Mesendoderm (in vitro differentiated cells): ENCODE measurements at regions not wholly inside any gene's neighbourhood (a gene's known extent, or its start where the extent isn't known, plus 50 kb on each side); places are given as distances from the start of the nearest gene placed in this dataset.

Experiments
- DNase-seq: peaks from one replicate; pipeline ENCODE4 v3.0.0; 2013
- H2AK5ac ChIP-seq: 2 replicates; pipeline ENCODE4 v1.6.1; 2013; ENCODE audit warnings: low read length, inconsistent platforms
- H2BK120ac ChIP-seq: 2 replicates; pipeline ENCODE4 v1.6.1; 2013; ENCODE audit warnings: low read depth, mild to moderate bottlenecking, low read length, moderate library complexity, mixed read lengths
- H2BK15ac ChIP-seq: replicated peaks from 2 replicates; pipeline ENCODE4 v1.6.1; 2013; ENCODE audit warnings: low read depth, mild to moderate bottlenecking, moderate library complexity
- H2BK5ac ChIP-seq: 2 replicates; pipeline ENCODE4 v1.6.1; 2013; ENCODE audit warnings: low read length, inconsistent platforms
- H3K18ac ChIP-seq: 2 replicates; pipeline ENCODE4 v1.6.1; 2013; ENCODE audit warnings: mild to moderate bottlenecking, low read length, mixed read lengths
- H3K23ac ChIP-seq: one replicate; pipeline ENCODE4 v1.6.1; 2013; ENCODE audit warnings: low read length
- H3K27ac ChIP-seq: 2 replicates; pipeline ENCODE4 v1.5.1; 2013; ENCODE audit warnings: low read depth, mild to moderate bottlenecking, inconsistent platforms, low read length, moderate library complexity
- H3K27me3 ChIP-seq: 2 replicates; pipeline ENCODE4 v1.6.1; 2013; ENCODE audit warnings: low read length, control low read depth, mild to moderate bottlenecking, inconsistent platforms; ENCODE audit not compliant: insufficient read depth, poor library complexity
- H3K36me3 ChIP-seq: 2 replicates; pipeline ENCODE4 v1.6.1; 2013; ENCODE audit warnings: low read length, inconsistent platforms; ENCODE audit not compliant: control insufficient read depth, insufficient read depth
- H3K4ac ChIP-seq: one replicate; pipeline ENCODE4 v1.6.1; 2013; ENCODE audit warnings: low read depth, mild to moderate bottlenecking, low read length, moderate library complexity
- H3K4me1 ChIP-seq: 2 replicates; pipeline ENCODE4 v1.6.1; 2013; ENCODE audit warnings: low read depth, low read length, inconsistent platforms; ENCODE audit not compliant: control insufficient read depth
- H3K4me2 ChIP-seq: 2 replicates; pipeline ENCODE4 v1.6.1; 2013; ENCODE audit warnings: low read length
- H3K4me3 ChIP-seq: 2 replicates; pipeline ENCODE4 v1.5.1; 2013; ENCODE audit warnings: mild to moderate bottlenecking, low read length
- H3K56ac ChIP-seq: one replicate; pipeline ENCODE4 v1.6.1; 2013; ENCODE audit warnings: low read length
- H3K79me1 ChIP-seq: 2 replicates; pipeline ENCODE4 v1.6.1; 2013; ENCODE audit warnings: low read length, inconsistent platforms
- H3K79me2 ChIP-seq: 2 replicates; pipeline ENCODE4 v1.6.1; 2013; ENCODE audit warnings: mild to moderate bottlenecking, low read length; ENCODE audit not compliant: control insufficient read depth, insufficient read depth
- H3K9ac ChIP-seq: 2 replicates; pipeline ENCODE4 v1.6.1; 2013; ENCODE audit warnings: low read length, inconsistent platforms
- H4K5ac ChIP-seq: one replicate; pipeline ENCODE4 v1.6.1; 2013; ENCODE audit warnings: low read length
- H4K8ac ChIP-seq: one replicate; pipeline ENCODE4 v1.6.1; 2013; ENCODE audit warnings: low read depth, mild to moderate bottlenecking, control low read depth, low read length, moderate library complexity
- WGBS: extraction: QIAGEN DNeasy Blood & Tissue Kit; methylation state at CpG from one replicate; pipeline ENCODE4 v1.1.7; 2013; ENCODE audit warnings: low lambda C conversion rate, missing lambda C conversion rate; ENCODE audit not compliant: insufficient coverage; ENCODE audit errors: extremely low coverage; 5-methylcytosine and 5-hydroxymethylcytosine counted together

DNA sequence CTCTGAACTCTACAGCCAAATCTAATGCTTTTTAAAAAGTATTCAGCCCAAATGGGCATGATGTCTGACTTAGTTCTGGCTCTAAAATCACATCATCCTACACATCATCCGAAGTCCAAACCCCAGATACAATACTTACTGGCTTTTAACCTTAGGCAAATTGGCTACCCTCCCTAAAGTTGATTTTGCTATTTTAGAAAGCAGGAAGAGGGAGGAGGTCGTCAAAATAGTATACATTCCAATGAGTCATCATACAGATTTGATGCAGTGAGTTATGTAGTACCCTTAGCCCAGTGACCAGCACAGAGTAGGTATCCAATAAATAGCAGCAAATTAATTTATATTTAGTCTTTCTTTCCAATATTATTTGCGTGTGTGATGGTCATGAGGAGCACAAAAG lies 582.0 kb upstream of the TUSC1 start:
- Histone ChIP-seq H3K4ac (no peak overlapping the region), H2BK15ac (no peak overlapping the region), H3K18ac (no peak overlapping the region), H3K4me3 (no peak overlapping the region), H3K4me1 (no peaks in the 10 kb centered on the region), H3K56ac (no peak overlapping the region), H4K5ac (no peak overlapping the region), H3K9ac (no peak overlapping the region), H3K4me2 (no peak overlapping the region), H3K36me3 (no peaks in the 10 kb centered on the region), H4K8ac (no peak overlapping the region), H3K79me2 (no peaks in the 10 kb centered on the region), H3K27me3 (no peaks in the 10 kb centered on the region), H3K23ac (no peak overlapping the region), H2BK120ac (no peak overlapping the region), H2BK5ac (no peak overlapping the region), H3K27ac (no peak overlapping the region), H2AK5ac (no peak overlapping the region), H3K79me1 (no peaks in the 10 kb centered on the region)
- WGBS: no CpG with 5 or more reads among the region's 3 CpGs
- no peak for DNase-seq

DNA sequence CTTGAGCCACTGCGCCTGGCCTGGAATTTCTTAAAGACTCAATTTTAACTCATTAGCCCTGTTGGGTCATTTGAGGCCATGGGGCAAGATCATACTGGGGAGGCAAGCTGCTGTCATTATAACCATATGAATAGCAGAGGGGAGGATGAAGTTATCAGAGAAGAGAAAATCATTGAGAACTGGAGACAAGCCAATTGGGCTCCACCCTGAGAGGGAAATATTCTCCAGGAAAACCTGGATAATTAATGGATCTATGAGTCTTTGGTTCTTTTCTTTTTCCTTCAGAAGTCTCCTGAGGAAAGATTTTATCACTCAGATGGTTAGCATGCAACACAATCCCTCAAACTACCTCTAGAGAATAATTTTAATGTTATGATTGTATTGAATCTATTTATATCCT lies 569.6 kb upstream of the TUSC1 start:
- no peak for DNase-seq
- Histone ChIP-seq H4K5ac (no peak overlapping the region), H3K79me2 (no peaks in the 10 kb centered on the region), H3K4ac (no peak overlapping the region), H2BK120ac (no peak overlapping the region), H2BK15ac (no peak overlapping the region), H3K36me3 (no peaks in the 10 kb centered on the region), H3K56ac (no peak overlapping the region), H3K9ac (no peak overlapping the region), H2AK5ac (no peak overlapping the region), H3K4me1 (no peaks in the 10 kb centered on the region), H3K79me1 (no peaks in the 10 kb centered on the region), H3K27me3 (no peaks in the 10 kb centered on the region), H3K27ac (no peak overlapping the region), H3K4me2 (no peak overlapping the region), H3K4me3 (no peak overlapping the region), H4K8ac (no peak overlapping the region), H2BK5ac (no peak overlapping the region), H3K23ac (no peak overlapping the region), H3K18ac (no peak overlapping the region)
- no CpG with 5 or more reads among the region's 1 CpG for WGBS

DNA sequence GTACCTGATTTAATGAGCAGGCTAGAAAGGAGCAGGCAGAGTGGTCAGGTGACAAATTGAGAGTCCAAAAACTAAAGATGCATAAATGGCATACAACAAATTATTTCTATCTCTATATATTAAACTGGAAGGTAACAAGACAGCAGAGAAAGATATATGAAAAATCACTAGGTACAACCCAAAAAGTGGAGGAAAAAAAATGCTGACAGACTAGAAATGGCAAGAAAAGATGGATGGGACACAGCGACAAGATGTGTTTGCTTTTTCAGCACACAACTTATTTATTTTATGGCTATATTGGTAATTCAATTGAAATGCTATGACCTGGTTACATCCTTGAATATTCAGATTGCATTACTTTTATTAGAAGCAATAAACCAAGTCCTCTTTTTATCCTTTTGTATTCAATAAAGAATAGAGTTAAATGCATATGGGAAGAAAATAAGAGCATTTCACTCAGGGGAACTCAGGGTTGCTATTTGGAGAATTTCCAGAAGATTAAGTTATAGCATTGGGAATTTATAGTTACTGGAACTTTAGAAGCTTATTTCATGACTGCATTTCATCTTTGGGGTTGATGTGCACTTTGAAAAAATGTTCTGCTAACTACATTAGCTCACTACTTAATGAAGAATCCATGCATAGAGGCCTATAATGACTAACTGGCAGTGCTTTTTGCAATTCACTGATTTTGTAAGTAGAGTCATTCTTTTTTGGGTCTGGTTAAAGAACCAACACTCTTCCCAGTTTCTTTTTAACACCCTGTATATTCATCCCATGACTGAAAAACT lies 566.6 kb upstream of the TUSC1 start:
- no peak overlapping the region for H3K4me3 ChIP-seq
- no peaks in the 10 kb centered on the region for H3K27me3 ChIP-seq
- H3K4me1 ChIP-seq: no peaks in the 10 kb centered on the region
- H2BK15ac ChIP-seq: no peak overlapping the region
- no peak overlapping the region for H2AK5ac ChIP-seq
- no peak overlapping the region for H3K27ac ChIP-seq
- no CpG with 5 or more reads among the region's 1 CpG for WGBS
- no peak overlapping the region for H2BK5ac ChIP-seq
- no peak overlapping the region for H3K56ac ChIP-seq
- no peak overlapping the region for H4K8ac ChIP-seq
- H3K79me1 ChIP-seq: no peaks in the 10 kb centered on the region
- H3K18ac ChIP-seq: no peak overlapping the region
- no peaks in the 10 kb centered on the region for H3K36me3 ChIP-seq
- no peak overlapping the region for H3K4ac ChIP-seq
- H3K9ac ChIP-seq: no peak overlapping the region
- no peak overlapping the region for H3K4me2 ChIP-seq
- no peak overlapping the region for H4K5ac ChIP-seq
- H3K79me2 ChIP-seq: no peaks in the 10 kb centered on the region
- DNase-seq: no peak
- H2BK120ac ChIP-seq: no peak overlapping the region
- H3K23ac ChIP-seq: no peak overlapping the region

DNA sequence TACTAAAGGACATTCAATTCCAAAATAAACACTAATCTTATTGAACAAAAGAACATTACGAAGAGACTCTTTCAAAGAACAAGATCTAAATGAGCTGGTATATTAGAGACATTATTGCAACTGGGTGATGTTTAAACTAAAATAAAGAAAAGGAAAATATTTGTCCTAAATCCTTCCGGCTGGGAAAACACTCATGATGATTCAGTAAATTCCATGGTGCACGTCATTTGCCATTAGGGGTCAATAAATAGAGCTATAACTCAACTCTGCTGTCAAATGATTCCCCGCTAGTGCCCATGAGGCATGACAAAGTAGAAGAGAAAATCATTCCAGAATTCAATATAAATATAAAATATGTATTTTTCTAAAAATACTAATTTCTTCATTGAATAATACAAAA lies 565.5 kb upstream of the TUSC1 start:
- H3K4ac ChIP-seq: no peak overlapping the region
- H3K9ac ChIP-seq: no peak overlapping the region
- no peak overlapping the region for H4K5ac ChIP-seq
- no peak overlapping the region for H2BK15ac ChIP-seq
- H3K36me3 ChIP-seq: no peaks in the 10 kb centered on the region
- H2BK5ac ChIP-seq: no peak overlapping the region
- H3K27ac ChIP-seq: no peak overlapping the region
- H3K27me3 ChIP-seq: no peaks in the 10 kb centered on the region
- no peak overlapping the region for H3K4me3 ChIP-seq
- DNase-seq: no peak
- no peak overlapping the region for H3K23ac ChIP-seq
- no CpG with 5 or more reads among the region's 4 CpGs for WGBS
- H3K79me1 ChIP-seq: no peaks in the 10 kb centered on the region
- H2AK5ac ChIP-seq: no peak overlapping the region
- no peak overlapping the region for H4K8ac ChIP-seq
- no peak overlapping the region for H3K18ac ChIP-seq
- no peak overlapping the region for H3K4me2 ChIP-seq
- H3K56ac ChIP-seq: no peak overlapping the region
- H3K4me1 ChIP-seq: no peaks in the 10 kb centered on the region
- H3K79me2 ChIP-seq: no peaks in the 10 kb centered on the region
- H2BK120ac ChIP-seq: no peak overlapping the region

DNA sequence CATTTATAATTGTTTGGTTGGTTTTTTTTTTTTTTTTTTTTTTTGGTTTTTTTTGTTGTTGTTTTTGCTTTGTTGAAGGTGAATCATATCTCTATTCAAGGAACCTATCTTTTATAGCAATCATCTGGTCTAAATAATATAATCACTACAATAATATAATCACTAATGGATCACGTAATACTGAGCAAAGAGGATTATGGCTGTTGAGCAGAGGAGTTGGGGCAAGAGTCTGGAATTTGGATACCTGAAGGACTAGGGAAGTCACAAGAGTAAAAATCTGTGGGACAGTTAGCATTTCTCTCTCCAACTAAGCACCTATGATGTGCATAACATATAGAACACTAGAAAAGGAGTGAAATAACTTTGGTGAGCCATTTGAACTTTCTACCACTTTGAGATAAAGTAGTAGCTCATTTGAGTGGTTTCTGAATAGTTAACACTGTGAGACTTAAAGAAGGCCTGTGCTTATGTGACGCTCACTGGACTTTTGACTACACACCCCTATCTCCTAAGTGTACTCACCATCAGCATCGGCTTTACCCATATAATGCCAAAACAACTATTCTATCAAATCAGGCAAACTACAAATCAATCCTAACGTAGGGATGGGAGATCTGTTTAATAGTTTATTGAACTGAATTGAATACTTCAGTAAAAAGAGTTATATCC lies 564.9 kb upstream of the TUSC1 start:
- Histone ChIP-seq H3K23ac (no peak overlapping the region), H4K8ac (no peak overlapping the region), H3K4ac (no peak overlapping the region), H3K36me3 (no peaks in the 10 kb centered on the region), H4K5ac (no peak overlapping the region), H3K56ac (no peak overlapping the region), H3K4me2 (no peak overlapping the region), H3K27me3 (no peaks in the 10 kb centered on the region), H3K79me2 (no peaks in the 10 kb centered on the region), H2BK120ac (no peak overlapping the region), H3K79me1 (no peaks in the 10 kb centered on the region), H2BK5ac (no peak overlapping the region), H3K9ac (no peak overlapping the region), H2BK15ac (no peak overlapping the region), H3K4me3 (no peak overlapping the region), H3K18ac (no peak overlapping the region), H3K27ac (no peak overlapping the region), H3K4me1 (no peaks in the 10 kb centered on the region), H2AK5ac (no peak overlapping the region)
- DNase-seq: no peak
- no CpG with 5 or more reads among the region's 4 CpGs for WGBS
